DMS 273 (cell line): ENCODE measurements at regions not wholly inside any gene's neighbourhood (a gene's known extent, or its start where the extent isn't known, plus 50 kb on each side); places are given as distances from the start of the nearest gene placed in this dataset.

Experiments
- DNase-seq: peaks from one replicate; lab custom pipeline; 2025; ENCODE audit not compliant: unreplicated experiment; lab: John Stamatoyannopoulos, UW

DNA sequence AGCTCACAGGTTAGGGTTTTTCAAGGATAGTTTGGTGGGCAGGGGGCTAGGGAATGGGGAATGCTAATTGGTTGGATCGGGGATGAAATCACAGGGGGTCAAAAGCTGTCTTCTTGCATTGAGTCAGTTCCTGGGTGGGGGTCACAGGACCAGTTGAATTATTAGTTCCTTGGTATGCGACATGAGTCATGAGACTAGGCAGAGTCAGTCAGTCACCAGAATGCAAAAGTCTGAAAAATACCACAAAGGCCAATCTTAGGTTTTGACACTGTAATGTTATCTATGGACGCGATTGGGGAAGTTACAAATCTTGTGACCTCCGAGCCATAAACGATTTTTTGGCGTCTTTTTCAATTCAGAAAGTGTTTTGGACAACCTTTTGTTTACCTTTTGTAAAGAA, 101.2 kb downstream of the ZNF519 start:
- no peak for DNase-seq

DNA sequence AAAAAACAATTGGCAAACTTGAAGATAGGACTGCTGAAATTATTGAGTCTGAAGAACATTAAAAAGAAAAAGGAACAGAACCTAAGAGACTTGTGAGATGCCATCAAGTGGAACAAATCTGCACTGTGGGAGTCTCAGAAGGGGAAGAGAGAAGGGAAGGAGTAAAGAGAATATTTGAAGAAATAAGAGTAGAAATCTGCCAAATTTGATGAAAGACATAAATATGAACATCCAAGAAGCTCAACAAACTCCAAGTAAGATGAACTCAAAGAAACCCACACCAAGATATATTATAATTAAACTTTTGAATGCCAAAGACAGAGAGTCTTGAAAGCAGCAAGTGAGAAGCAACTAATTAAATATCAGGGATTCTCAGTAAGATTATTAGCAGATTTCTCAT, 102.7 kb downstream of the ZNF519 start:
- no peak for DNase-seq

DNA sequence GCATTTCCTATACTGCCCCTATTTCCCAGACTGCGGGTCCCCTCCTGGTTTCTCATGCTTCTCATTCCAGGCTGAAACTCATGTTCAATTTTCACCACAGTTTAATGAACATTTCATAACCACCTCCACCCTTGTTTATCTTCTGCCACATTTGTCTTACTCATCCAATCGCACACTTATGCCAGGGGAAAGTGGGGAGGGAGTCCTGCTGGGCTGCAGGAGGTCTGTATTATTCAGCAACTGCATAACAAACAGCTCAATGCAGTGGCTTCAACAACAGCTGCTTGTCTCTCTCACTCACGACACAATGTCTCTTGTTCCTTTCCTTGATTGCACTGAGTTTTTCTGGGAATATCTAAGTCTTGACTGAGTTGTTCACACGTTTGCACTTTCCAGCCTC, 106.0 kb downstream of the ZNF519 start:
- no peak for DNase-seq

DNA sequence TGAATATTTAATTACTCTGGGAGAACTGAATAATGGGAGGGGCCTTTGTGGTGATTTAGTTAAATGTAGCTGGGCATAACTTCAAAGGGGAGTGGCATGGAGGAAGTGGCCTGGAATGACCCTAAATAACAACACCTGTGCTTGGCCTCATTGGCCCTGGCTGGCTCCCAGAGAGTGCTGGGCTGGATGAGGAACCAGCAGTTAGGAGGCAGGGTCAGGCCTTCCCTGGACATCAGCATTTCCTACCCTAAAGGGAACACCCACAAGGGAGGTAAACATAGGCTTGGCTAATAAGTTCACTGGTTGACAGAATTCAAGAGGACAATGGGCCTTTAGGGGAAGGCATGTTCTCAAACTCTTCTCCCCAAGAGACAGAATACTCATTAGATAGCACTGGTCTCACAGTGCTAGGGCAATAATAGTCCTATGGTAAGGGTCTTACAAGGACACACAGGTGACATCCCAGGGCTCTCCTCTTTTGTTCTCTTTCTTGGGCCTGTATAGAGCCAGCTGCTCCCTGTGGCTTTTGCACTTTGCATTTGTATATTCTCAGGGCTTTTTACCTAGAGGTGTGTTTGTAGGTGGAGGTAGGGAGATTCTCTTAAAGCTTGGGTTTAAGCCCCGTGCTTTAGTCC, 106.8 kb downstream of the ZNF519 start:
- peak; percentile 22 for DNase-seq

DNA sequence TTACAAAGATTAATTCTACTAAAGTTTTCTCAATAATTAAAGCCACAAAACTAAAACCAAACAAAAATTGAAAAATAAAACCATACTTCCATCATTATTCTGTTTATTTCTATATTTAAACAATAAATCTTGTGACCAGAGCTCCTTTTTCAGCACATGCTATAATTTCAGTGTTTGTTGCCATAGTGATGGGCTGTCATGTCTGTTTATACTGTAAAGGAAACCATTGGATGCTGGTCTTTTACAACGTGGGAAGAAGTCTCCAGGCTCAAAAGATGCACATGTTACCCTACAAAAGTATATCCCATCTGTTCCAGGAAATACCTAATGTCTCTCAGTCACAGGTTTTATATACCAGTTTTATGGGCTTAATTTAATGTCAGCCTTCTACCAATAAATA, 100.1 kb upstream of the MC2R start:
- DNase-seq = peak; percentile 5

- no peak for DNase-seq
These were observed 99.1 kb upstream of the MC2R start for GRCh38 chr18:14014456-14014855.

- no peak for DNase-seq
These were observed 85.5 kb upstream of the MC2R start for GRCh38 chr18:14000884-14001283.

GRCh38 chr18:13999231-13999630, 83.9 kb upstream of the MC2R start:
- no peak for DNase-seq

- no peak for DNase-seq
These were observed 83.2 kb upstream of the MC2R start for GRCh38 chr18:13998571-13998970.

DNA sequence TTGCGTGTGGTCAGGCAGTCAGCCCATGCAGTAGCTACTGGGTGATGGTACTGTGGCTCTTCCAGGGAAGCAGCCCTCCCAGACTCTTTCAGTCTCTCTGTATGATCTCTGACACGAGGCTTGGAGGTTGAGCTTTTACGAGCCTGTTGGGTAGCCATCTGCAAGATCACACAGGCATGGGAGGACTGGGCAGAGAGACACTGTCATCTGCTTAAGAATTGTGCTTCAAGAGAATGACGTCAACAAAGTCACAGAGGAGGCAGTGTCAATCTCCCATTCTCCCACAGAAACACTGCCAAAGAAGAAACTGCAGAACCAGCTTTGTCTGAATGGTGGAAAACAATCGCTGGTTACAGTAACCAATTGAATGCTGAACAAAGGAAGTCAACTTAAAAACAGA, 78.4 kb upstream of the MC2R start:
- no peak for DNase-seq

- DNase-seq = no peak
These were observed 77.6 kb upstream of the MC2R start for GRCh38 chr18:13992826-13993540.

GRCh38 chr18:13989199-13989598, 73.9 kb upstream of the MC2R start:
- peak; percentile 49 for DNase-seq

DNA sequence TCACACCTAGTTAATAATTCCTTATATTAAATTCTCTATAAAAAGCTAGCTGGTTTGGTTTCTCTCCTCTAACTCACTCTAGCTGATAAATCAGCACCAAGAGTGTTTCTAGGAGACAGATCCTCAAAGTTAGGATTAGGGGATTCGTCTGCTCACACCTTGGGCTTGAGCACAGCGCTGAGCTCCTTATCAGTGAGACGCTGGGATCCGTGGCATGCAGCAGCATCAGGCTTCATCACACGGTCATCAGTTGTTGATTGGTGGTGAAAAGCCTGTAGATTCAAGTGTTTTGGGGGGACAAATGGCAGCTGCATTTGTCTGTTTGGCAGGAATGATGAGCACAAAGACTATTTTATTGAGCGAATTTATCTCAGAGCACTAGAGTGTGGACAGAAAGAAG, 72.6 kb upstream of the MC2R start:
- no peak for DNase-seq

GRCh38 chr18:13984080-13984479, 68.7 kb upstream of the MC2R start:
- DNase-seq = peak; percentile 7

- peak; percentile 9 for DNase-seq
These were observed 68.2 kb upstream of the MC2R start for GRCh38 chr18:13983506-13983905.

DNA sequence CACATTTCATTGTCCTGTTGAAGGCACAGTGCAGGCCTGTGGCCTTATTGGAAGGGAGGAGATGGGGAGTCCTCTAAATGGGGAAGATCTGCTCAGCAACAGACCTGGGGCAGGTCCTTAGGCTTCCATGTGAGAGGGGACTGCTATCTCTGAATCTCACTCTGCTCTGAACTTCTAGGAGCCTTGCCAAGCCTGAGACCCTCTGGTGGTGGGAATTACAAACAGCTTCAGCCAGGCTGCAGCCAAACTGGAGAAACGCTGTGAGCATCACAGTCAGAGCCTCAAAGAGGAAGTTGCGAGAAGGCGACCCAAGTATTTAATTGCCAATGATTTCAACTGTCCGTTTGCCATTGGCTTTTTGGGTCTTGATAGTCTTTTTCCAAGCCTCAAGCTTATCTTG, 66.8 kb upstream of the MC2R start:
- peak; percentile 65 for DNase-seq

- peak; percentile 52 for DNase-seq
These were observed 57.8 kb upstream of the MC2R start for GRCh38 chr18:13973061-13973575.
